Activated CD4-positive, alpha-beta T cell treated with anti-CD3 and anti-CD28 coated beads for 48 hours (primary cell): ENCODE measurements at regions not wholly inside any gene's neighbourhood (a gene's known extent, or its start where the extent isn't known, plus 50 kb on each side); places are given as distances from the start of the nearest gene placed in this dataset.
"Not testable (repeated sequence)": the region's sequence is repeated elsewhere in the genome, so short reads cannot be mapped to it uniquely, and the experiment has no call there.

Source experiments
- DNase-seq: peaks from one replicate; pipeline ENCODE4 v3.0.0-alpha.2; 2020

GRCh38 chr2:182598626-182599025 is 117.4 kb upstream of the DNAJC10 start:
- DNase-seq = no peak

- DNase-seq = no peak
Measured at GRCh38 chr2:182605166-182605565, 110.9 kb upstream of the DNAJC10 start.

GRCh38 chr2:182606728-182607681 is 109.1 kb upstream of the DNAJC10 start:
- DNase-seq = no peak

- DNase-seq = no peak
Measured at GRCh38 chr2:182608181-182608845, 107.7 kb upstream of the DNAJC10 start.

- not testable (repeated sequence) for DNase-seq
Measured at GRCh38 chr2:182609005-182609404, 107.1 kb upstream of the DNAJC10 start.

GRCh38 chr2:182610231-182610630 is 105.8 kb upstream of the DNAJC10 start:
- no peak for DNase-seq

- DNase-seq = no peak
Measured at GRCh38 chr2:182611009-182611408, 105.0 kb upstream of the DNAJC10 start.

GRCh38 chr2:182615036-182615435 is 101.0 kb upstream of the DNAJC10 start:
- DNase-seq = no peak

- no peak for DNase-seq
Measured at GRCh38 chr2:182616471-182617393, 99.3 kb upstream of the DNAJC10 start.

- no peak for DNase-seq
Measured at GRCh38 chr2:182618672-182619079, 97.4 kb upstream of the DNAJC10 start.

GRCh38 chr2:182619276-182619675 is 96.8 kb upstream of the DNAJC10 start:
- DNase-seq = no peak

- DNase-seq = no peak
Measured at GRCh38 chr2:182621191-182621590, 94.9 kb upstream of the DNAJC10 start.

- no peak for DNase-seq
Measured at GRCh38 chr2:182621810-182622209, 94.2 kb upstream of the DNAJC10 start.

- no peak for DNase-seq
Measured at GRCh38 chr2:182622231-182622630, 93.8 kb upstream of the DNAJC10 start.

- DNase-seq = no peak
Measured at GRCh38 chr2:182625814-182626213, 90.2 kb upstream of the DNAJC10 start.

- DNase-seq = no peak
Measured at GRCh38 chr2:182628916-182629315, 87.1 kb upstream of the DNAJC10 start.

- DNase-seq = no peak
Measured at GRCh38 chr2:182630207-182630606, 85.8 kb upstream of the DNAJC10 start.

- no peak for DNase-seq
Measured at GRCh38 chr2:182631299-182631698, 84.8 kb upstream of the DNAJC10 start.

GRCh38 chr2:182634386-182634785 is 81.7 kb upstream of the DNAJC10 start:
- no peak for DNase-seq

- no peak for DNase-seq
Measured at GRCh38 chr2:182636699-182637098, 79.4 kb upstream of the DNAJC10 start.

- no peak for DNase-seq
Measured at GRCh38 chr2:182638667-182639066, 77.4 kb upstream of the DNAJC10 start.

GRCh38 chr2:182639971-182640370 is 76.1 kb upstream of the DNAJC10 start:
- no peak for DNase-seq

- DNase-seq = peak; percentile 28
Measured at GRCh38 chr2:182642328-182642727, 73.7 kb upstream of the DNAJC10 start.
